ENCODE measurements at regions not wholly inside any gene's neighbourhood (a gene's known extent, or its start where the extent isn't known, plus 50 kb on each side); places are given as distances from the start of the nearest gene placed in this dataset.

- intact Hi-C loops (cut with DNase I; ENCODE audit: low total_unique reads): no loop called here
- Histone ChIP-seq H3K4me1 (no peaks in the 10 kb centered on the region), H3K36me3 (no peaks in the 10 kb centered on the region), H3K9me3 (peaks cover 0 to 33% (median 21%) of the 10 kb centered on the region in 8 donors), H3K27me3 (replicated peaks in 1 of 7) (peaks cover 0 to 6% (median 0%) of the 10 kb centered on the region in 7 donors), H3K4me3 (no peak overlapping the region), H3K27ac (no peak overlapping the region)
- WGBS, 5 donors: 67 to 89% (median 81%) methylated on average over 32 to 33 of the region's 33 CpGs
- no peak for DNase-seq
- TF ChIP-seq POLR2A (IDR thresholded peaks at IDR 0.05) (no peak), POLR2AphosphoS5 (IDR thresholded peaks at IDR 0.05) (no peak), CTCF (IDR thresholded peaks at IDR 0.05 in 8 of 11, conservative IDR thresholded peaks at IDR 0.05 in 3 of 11) (no peak)
Measured at GRCh38 chr22:48660790-48661740, 1166.6 kb downstream of the BRD1 start.

GRCh38 chr22:48660104-48660789, 1167.4 kb downstream of the BRD1 start:
- no peak overlapping the region for H3K4me3 ChIP-seq
- H3K27me3 ChIP-seq (replicated peaks in 1 of 7): peaks cover 0 to 6% (median 0%) of the 10 kb centered on the region in 7 donors
- H3K36me3 ChIP-seq: no peaks in the 10 kb centered on the region
- 75 to 86% (median 78%) methylated on average over 15 to 22 of the region's 22 CpGs for WGBS, 5 donors
- intact Hi-C loops (cut with DNase I; ENCODE audit: low total_unique reads): no loop called here
- TF ChIP-seq CTCF (IDR thresholded peaks at IDR 0.05 in 8 of 11, conservative IDR thresholded peaks at IDR 0.05 in 3 of 11) (no peak), POLR2AphosphoS5 (IDR thresholded peaks at IDR 0.05) (no peak)
- no peak overlapping the region for H3K27ac ChIP-seq
- no peak for DNase-seq
- H3K9me3 ChIP-seq: peaks cover 0 to 36% (median 21%) of the 10 kb centered on the region in 8 donors
- H3K4me1 ChIP-seq: no peaks in the 10 kb centered on the region

- DNase-seq: no peak
- H3K36me3 ChIP-seq: no peaks in the 10 kb centered on the region
- WGBS, 5 donors: 80 to 89% (median 84%) methylated on average over 7 to 8 of the region's 8 CpGs
- peaks cover 0 to 36% (median 20%) of the 10 kb centered on the region in 8 donors for H3K9me3 ChIP-seq
- no peak overlapping the region for H3K4me3 ChIP-seq
- TF ChIP-seq POLR2AphosphoS5 (IDR thresholded peaks at IDR 0.05): no peak
- TF ChIP-seq CTCF (IDR thresholded peaks at IDR 0.05 in 8 of 11, conservative IDR thresholded peaks at IDR 0.05 in 3 of 11): no peak
- no peak for TF ChIP-seq POLR2A (IDR thresholded peaks at IDR 0.05)
- H3K27ac ChIP-seq: no peak overlapping the region
- H3K27me3 ChIP-seq (replicated peaks in 1 of 7): peaks cover 0 to 6% (median 0%) of the 10 kb centered on the region in 7 donors
- intact Hi-C loops (cut with DNase I; ENCODE audit: low total_unique reads): no loop called here
- H3K4me1 ChIP-seq: no peaks in the 10 kb centered on the region
Measured at GRCh38 chr22:48659404-48659996, 1168.2 kb downstream of the BRD1 start.

Measured in spleen (tissue), 11 donors.